ENCODE measurements at regions not wholly inside any gene's neighbourhood (a gene's known extent, or its start where the extent isn't known, plus 50 kb on each side); places are given as distances from the start of the nearest gene placed in this dataset.
"Not testable (repeated sequence)": the region's sequence is repeated elsewhere in the genome, so short reads cannot be mapped to it uniquely, and the experiment has no call there.

DNA sequence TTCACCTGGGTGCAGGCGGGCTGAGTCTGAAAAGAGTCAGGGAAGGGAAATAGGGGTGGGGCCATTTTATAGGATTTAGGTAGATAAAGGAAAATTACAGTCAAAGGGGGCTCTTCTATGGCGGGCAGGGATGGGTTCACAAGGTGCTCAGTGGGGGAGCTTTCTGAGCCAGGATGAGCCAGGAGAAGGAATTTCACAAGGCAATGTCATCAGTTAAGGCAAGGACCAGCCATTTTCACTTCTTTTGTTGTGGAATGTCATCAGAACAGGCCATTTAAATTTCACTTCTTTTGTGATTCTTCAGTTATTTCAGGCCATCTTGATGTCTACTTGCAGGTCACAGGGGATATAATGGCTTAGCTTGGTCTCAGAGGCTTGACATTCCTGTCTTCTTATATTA is 66.4 kb downstream of the PPIAL4A start:
- H3K4me3 ChIP-seq (ENCODE audit: low read length); H3K36me3 ChIP-seq (ENCODE audit: control insufficient read depth, insufficient read depth, low read length); H3K27me3 ChIP-seq (ENCODE audit: control insufficient read depth, insufficient read depth, low read length); H3K9me3 ChIP-seq (ENCODE audit: control insufficient read depth, low read length); H3K4me1 ChIP-seq (ENCODE audit: control insufficient read depth, insufficient read depth, low read length); H3K9ac ChIP-seq (ENCODE audit: low read length): not testable (repeated sequence)

DNA sequence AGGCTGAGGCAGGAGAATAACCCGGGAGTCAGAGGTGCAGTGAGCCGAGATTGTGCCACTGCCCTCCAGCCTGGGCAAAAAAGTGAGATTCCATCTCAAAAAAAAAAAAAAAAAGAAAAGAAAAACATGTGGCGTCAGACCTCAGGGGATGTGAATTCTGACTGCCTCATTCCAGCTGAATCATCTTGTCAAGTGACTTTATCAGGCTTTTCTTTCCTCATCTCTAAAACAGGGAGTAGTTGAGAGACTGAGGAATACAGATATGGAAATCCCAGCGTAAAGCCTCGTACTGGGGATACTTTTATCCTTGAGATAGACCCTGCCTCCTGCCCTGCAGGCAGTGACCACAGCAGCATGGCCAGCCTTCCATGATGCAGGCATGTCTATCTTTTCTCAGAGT is 76.4 kb downstream of the PPIAL4A start:
- not testable (repeated sequence) for H3K9ac ChIP-seq (ENCODE audit: low read length); H3K4me1 ChIP-seq (ENCODE audit: control insufficient read depth, insufficient read depth, low read length); H3K27me3 ChIP-seq (ENCODE audit: control insufficient read depth, insufficient read depth, low read length); H3K4me3 ChIP-seq (ENCODE audit: low read length); H3K9me3 ChIP-seq (ENCODE audit: control insufficient read depth, low read length); H3K36me3 ChIP-seq (ENCODE audit: control insufficient read depth, insufficient read depth, low read length)

DNA sequence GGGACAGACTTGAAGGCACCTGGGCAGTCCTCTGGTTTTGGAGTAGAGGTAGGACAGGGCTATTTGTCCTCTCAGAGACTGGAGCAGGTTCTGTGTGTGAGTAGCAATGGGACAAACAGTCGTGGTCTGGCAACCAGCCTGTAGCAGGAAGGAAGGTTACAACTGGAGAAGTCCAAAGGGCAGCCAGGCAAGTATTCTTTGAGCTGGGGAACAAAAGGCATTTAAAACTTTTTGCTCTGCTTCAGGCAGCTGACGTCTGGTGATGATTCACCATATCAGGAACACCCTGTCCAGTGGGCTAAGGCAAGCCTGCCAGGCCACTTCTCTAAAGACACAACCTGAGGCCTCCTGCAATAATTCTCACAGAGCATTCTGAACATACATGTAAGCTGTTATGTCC is 83.3 kb downstream of the PPIAL4A start:
- H3K27me3 ChIP-seq (ENCODE audit: control insufficient read depth, insufficient read depth, low read length); H3K4me1 ChIP-seq (ENCODE audit: control insufficient read depth, insufficient read depth, low read length); H3K36me3 ChIP-seq (ENCODE audit: control insufficient read depth, insufficient read depth, low read length); H3K4me3 ChIP-seq (ENCODE audit: low read length); H3K9ac ChIP-seq (ENCODE audit: low read length); H3K9me3 ChIP-seq (ENCODE audit: control insufficient read depth, low read length): not testable (repeated sequence)

DNA sequence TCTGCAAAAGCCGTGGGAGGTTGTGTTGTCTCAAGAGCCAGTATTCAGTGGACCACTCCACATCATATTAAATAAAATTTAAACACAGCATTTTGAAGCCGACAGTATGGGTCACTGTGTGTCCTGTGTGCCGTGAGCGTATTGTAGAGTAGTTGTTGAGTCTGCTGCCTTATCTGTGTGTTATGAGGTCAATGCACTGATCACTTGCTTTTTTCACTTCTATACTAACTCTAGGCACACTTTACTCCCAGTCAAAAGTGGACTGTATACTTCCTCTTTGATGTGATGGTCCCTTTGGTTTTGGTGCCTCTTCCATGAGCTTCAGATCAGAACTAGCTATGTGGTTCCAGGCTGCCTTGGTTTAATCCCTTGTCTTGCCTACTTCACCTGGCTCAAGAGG is 84.3 kb downstream of the PPIAL4A start:
- not testable (repeated sequence) for H3K9me3 ChIP-seq (ENCODE audit: control insufficient read depth, low read length); H3K36me3 ChIP-seq (ENCODE audit: control insufficient read depth, insufficient read depth, low read length); H3K4me1 ChIP-seq (ENCODE audit: control insufficient read depth, insufficient read depth, low read length); H3K4me3 ChIP-seq (ENCODE audit: low read length); H3K9ac ChIP-seq (ENCODE audit: low read length); H3K27me3 ChIP-seq (ENCODE audit: control insufficient read depth, insufficient read depth, low read length)

DNA sequence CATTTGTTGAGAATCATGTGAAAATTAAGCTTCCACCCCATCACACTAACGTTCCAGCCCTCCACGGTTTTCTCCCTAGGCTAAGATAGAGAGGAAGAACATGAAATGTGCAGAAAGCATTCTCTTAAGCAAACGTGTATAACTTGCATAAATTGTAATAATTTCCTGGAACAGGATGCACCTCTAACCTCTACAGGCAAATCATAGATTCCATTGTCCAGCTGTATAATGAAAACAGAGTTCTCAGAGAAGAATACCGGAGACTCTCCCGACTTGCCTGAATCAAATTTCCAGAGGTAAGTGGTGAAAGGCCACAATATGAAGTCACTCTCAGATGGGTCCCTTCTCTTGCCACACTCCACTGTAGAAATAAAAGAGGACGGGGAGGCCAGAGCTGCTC is 87.7 kb downstream of the PPIAL4A start:
- H3K9ac ChIP-seq (ENCODE audit: low read length) = not testable (repeated sequence)

DNA sequence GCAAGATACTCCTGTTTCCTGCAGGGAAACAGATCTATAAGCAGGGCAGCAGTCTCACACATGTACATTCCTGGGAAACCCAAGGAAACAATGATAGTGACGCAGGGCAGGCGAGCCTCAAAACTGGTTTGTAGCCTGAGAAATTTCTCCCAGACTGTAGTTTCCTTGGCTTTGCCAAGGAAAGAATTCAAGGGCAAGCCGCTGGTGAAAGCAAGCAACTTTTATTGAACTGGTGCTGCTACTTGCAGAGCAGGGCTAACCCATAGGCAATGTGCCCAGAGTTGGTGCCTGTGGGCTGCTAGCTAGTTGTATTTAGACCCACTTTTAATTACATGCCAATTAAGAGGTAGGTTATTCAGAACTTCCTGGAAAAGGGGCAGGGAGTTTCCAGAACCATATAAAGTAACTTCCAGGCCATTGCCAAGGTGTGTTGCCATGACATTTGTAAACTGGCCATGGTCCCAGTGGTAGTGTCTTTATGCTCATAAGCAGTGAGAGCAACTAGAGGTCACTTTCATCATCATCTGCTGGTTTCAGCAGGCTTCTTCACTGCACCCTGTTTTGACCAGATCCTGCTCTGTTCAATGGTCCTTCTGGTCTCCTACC is 92.0 kb downstream of the PPIAL4A start:
- H3K4me1 ChIP-seq (ENCODE audit: control insufficient read depth, insufficient read depth, low read length); H3K9ac ChIP-seq (ENCODE audit: low read length); H3K36me3 ChIP-seq (ENCODE audit: control insufficient read depth, insufficient read depth, low read length); H3K4me3 ChIP-seq (ENCODE audit: low read length); H3K9me3 ChIP-seq (ENCODE audit: control insufficient read depth, low read length); H3K27me3 ChIP-seq (ENCODE audit: control insufficient read depth, insufficient read depth, low read length): not testable (repeated sequence)

More for the DNA sequence above, 87.7 kb downstream of the PPIAL4A start:
- not testable (repeated sequence) for H3K27me3 ChIP-seq (ENCODE audit: control insufficient read depth, insufficient read depth, low read length); H3K4me3 ChIP-seq (ENCODE audit: low read length); H3K36me3 ChIP-seq (ENCODE audit: control insufficient read depth, insufficient read depth, low read length); H3K4me1 ChIP-seq (ENCODE audit: control insufficient read depth, insufficient read depth, low read length); H3K9me3 ChIP-seq (ENCODE audit: control insufficient read depth, low read length)

DNA sequence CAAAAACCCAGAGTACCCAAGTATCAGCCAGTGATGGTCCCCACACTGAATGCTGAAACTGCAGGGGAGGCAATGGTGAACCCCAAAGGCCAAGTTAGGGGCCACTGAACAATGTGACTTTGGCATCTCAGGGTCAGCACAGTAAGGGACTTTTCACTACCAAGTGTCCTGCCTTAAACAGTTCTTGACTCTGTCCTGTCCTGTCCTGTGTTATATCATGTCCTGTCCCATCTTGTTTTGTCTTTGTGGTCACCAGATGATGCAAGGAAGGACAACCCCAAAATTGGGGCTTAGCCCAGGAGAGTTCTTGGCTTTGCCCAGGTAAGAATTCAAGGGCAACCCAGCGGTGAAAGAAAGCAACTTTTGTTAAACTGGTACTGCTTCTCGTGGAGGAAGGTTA is 105.0 kb downstream of the PPIAL4A start:
- H3K4me3 ChIP-seq (ENCODE audit: low read length); H3K36me3 ChIP-seq (ENCODE audit: control insufficient read depth, insufficient read depth, low read length); H3K4me1 ChIP-seq (ENCODE audit: control insufficient read depth, insufficient read depth, low read length); H3K9ac ChIP-seq (ENCODE audit: low read length); H3K9me3 ChIP-seq (ENCODE audit: control insufficient read depth, low read length); H3K27me3 ChIP-seq (ENCODE audit: control insufficient read depth, insufficient read depth, low read length): not testable (repeated sequence)

DNA sequence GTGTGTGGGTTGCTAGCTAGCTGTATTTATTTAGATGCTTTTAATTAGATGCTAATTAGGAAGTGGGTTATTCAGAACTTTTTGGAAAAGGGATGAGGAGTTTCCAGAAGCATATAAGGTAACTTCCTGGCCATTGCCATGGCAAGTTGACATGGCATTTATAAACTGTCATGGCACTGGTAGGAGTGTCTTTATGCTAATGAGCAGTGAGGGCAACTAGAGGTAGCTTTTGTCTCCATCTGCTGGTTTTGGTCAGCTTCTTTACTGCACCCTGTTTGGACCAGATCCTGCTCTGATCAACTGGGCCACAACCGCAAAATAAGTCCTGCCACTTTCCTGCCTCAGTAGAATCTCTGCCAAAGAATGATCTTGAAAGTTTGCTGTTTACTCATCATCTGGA is 105.5 kb downstream of the PPIAL4A start:
- not testable (repeated sequence) for H3K27me3 ChIP-seq (ENCODE audit: control insufficient read depth, insufficient read depth, low read length); H3K9ac ChIP-seq (ENCODE audit: low read length); H3K9me3 ChIP-seq (ENCODE audit: control insufficient read depth, low read length); H3K4me3 ChIP-seq (ENCODE audit: low read length); H3K36me3 ChIP-seq (ENCODE audit: control insufficient read depth, insufficient read depth, low read length); H3K4me1 ChIP-seq (ENCODE audit: control insufficient read depth, insufficient read depth, low read length)

DNA sequence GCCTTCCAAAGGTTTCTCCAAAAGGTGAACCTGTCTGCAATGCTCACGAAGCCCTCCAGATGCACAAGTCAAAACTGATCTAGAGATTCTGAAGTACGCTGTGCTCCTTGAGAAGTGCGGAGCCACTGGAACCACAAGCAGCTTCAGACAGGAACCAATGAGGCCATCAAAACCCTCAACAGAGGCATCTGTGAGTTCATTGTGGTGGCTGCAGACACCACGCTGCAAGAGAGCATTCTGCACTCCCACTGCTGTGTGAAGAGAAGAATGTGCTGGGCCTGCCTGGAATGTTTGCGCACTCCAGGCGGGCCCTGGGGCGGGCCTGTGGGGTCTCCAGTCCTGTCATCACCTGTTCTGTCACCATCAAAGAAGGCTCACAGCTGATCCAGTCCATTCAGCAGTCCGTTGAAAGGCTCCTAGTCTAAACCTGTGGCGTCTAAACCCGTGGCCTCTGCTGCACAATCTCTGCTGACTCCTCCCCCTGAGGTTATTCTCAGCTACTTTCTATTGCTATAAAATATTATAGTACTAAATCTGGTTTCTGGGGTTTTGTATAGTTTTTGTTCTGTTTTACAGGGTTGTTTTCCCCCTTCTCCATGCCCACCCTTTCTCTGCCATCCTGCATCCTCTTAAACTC is 111.6 kb downstream of the PPIAL4A start:
- H3K4me1 ChIP-seq (ENCODE audit: control insufficient read depth, insufficient read depth, low read length); H3K27me3 ChIP-seq (ENCODE audit: control insufficient read depth, insufficient read depth, low read length); H3K9ac ChIP-seq (ENCODE audit: low read length); H3K9me3 ChIP-seq (ENCODE audit: control insufficient read depth, low read length); H3K36me3 ChIP-seq (ENCODE audit: control insufficient read depth, insufficient read depth, low read length); H3K4me3 ChIP-seq (ENCODE audit: low read length): not testable (repeated sequence)

DNA sequence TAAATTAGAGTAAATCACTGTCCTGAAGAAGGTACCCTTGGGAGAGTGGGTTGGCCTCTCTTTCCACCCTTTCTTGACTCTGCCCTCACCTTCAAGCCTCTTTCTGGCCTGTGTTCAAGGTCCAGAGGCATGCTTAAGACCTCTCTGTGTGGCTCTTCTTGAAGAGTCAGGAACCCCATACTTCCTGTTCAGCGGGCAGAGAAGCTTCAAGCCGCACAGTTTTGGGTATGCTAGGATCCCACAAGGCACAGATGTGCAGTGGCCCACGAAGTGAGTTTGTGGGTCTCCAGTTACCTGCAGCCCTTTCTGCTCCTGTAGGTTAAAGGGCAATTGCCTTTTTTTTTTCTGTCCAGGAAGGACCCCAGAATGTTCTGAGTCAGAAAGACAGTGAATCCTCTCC is 113.7 kb downstream of the PPIAL4A start:
- not testable (repeated sequence) for H3K4me3 ChIP-seq (ENCODE audit: low read length); H3K36me3 ChIP-seq (ENCODE audit: control insufficient read depth, insufficient read depth, low read length); H3K27me3 ChIP-seq (ENCODE audit: control insufficient read depth, insufficient read depth, low read length); H3K9ac ChIP-seq (ENCODE audit: low read length); H3K9me3 ChIP-seq (ENCODE audit: control insufficient read depth, low read length); H3K4me1 ChIP-seq (ENCODE audit: control insufficient read depth, insufficient read depth, low read length)

DNA sequence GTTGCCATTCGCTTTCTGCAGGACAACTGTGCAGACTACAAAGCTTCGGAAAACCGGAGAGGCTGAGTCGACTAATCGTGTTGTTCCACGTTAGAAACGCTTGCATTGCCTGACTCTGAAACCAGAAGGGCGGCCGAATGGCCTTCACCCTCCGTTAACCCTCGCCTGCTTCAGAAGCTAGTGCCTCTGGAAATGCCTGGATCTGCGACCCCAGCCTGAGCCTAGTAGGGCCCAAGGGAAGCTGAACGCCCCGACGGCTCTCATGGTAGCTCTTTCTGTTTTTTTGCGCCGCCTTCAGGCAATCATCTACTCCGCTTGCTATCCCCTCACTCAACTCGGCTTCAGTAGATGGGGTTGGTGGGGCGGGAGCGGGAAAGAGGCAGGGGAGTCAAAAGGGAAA is 117.3 kb downstream of the PPIAL4A start:
- H3K9me3 ChIP-seq (ENCODE audit: control insufficient read depth, low read length); H3K9ac ChIP-seq (ENCODE audit: low read length); H3K36me3 ChIP-seq (ENCODE audit: control insufficient read depth, insufficient read depth, low read length); H3K27me3 ChIP-seq (ENCODE audit: control insufficient read depth, insufficient read depth, low read length); H3K4me1 ChIP-seq (ENCODE audit: control insufficient read depth, insufficient read depth, low read length); H3K4me3 ChIP-seq (ENCODE audit: low read length): not testable (repeated sequence)

DNA sequence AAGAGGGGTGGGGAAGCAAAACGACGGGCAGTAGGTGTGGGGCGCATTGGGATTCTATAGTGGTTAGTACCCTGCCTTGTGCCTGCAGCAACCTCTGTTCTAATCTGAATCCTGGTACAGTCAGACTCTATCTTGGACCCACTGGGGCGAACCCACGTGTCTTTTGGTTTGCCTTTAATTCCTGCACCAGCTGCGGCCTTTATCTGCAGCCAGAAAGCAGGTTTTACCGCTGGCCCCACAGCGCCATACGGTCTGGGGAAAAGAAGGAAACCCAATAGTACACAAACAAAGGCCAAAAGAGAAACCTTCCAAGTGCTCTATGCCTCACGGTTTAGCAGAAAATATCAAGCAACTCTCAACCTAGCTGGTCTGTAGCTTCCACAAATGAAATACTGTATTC is 118.2 kb downstream of the PPIAL4A start:
- H3K4me1 ChIP-seq (ENCODE audit: control insufficient read depth, insufficient read depth, low read length); H3K27me3 ChIP-seq (ENCODE audit: control insufficient read depth, insufficient read depth, low read length); H3K4me3 ChIP-seq (ENCODE audit: low read length); H3K9ac ChIP-seq (ENCODE audit: low read length); H3K36me3 ChIP-seq (ENCODE audit: control insufficient read depth, insufficient read depth, low read length); H3K9me3 ChIP-seq (ENCODE audit: control insufficient read depth, low read length): not testable (repeated sequence)

DNA sequence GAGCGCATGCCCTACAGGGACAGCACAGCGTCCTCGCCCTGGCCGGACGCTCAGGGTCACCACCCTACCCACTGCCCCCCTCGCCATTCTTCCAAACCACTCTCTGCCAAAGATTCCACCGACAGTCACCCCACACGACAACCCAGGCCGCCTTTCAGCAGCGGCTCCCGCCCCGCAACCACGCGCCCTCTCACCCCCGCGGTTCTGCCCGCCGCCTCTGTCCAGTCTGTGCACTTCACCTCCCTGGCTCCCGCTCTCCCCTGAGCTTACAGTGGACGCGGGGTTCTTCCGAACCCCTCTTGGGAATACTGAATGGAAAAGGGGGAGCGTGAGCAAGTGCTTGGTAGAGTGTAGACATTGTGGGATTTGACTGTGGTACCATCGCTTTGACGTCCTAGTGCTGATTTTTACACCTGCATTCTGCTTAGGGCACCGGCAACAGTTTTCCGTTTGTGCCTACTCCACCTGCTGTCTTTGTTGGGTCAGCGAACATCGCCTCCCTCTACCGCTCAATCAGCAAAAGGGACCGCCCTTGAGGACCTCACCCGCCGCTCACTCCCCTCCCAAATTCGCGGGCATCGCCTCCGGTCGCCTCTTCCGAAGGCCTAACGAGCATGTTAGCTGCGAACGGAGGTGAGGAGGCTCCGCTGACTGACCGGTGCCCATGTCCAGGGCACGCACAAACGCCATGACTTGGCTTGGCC is 119.1 kb downstream of the PPIAL4A start:
- not testable (repeated sequence) for H3K4me3 ChIP-seq (ENCODE audit: low read length); H3K4me1 ChIP-seq (ENCODE audit: control insufficient read depth, insufficient read depth, low read length); H3K9ac ChIP-seq (ENCODE audit: low read length); H3K36me3 ChIP-seq (ENCODE audit: control insufficient read depth, insufficient read depth, low read length); H3K9me3 ChIP-seq (ENCODE audit: control insufficient read depth, low read length); H3K27me3 ChIP-seq (ENCODE audit: control insufficient read depth, insufficient read depth, low read length)
